A549 (cell line): ENCODE measurements at regions not wholly inside any gene's neighbourhood (a gene's known extent, or its start where the extent isn't known, plus 50 kb on each side); places are given as distances from the start of the nearest gene placed in this dataset.

Source experiments
- CEBPB ChIP-seq, 2 experiments: fragments of >200 bp in 1 of 2; sonication (Bioruptor Twin) in 1 of 2; formaldehyde crosslinking in 1 of 2; IDR thresholded peaks; 2 replicates each; pipeline ENCODE4 v1.6.1; 2012 to 2016
- NFE2L2 ChIP-seq: fragments of 150-350 bp; conservative IDR thresholded peaks from 2 replicates; pipeline ENCODE4 v1.6.1; 2014; ENCODE audit warnings: low read length
- NR3C1 ChIP-seq: fragments of >200 bp; sonication (Bioruptor Twin); formaldehyde crosslinking; IDR thresholded peaks from 3 replicates; pipeline ENCODE4 v1.6.1; 2017
- POLR2A ChIP-seq: IDR thresholded peaks from 2 replicates; pipeline ENCODE4 v1.6.1; 2012; ENCODE audit warnings: mild to moderate bottlenecking, low read length
- RAD21 ChIP-seq, 2 experiments: fragments of >200 bp in 1 of 2; sonication (Bioruptor Twin) in 1 of 2; formaldehyde crosslinking in 1 of 2; IDR thresholded peaks in 1 of 2; conservative IDR thresholded peaks in 1 of 2; 2 replicates in 1 of 2; 3 replicates in 1 of 2; pipeline ENCODE4 v1.6.1; 2012 to 2018; ENCODE audit warnings: inconsistent platforms in 1 of 2
- RFX5 ChIP-seq: fragments of 450-650 bp; IDR thresholded peaks from 2 replicates; pipeline ENCODE4 v1.7.1; 2014; ENCODE audit warnings: antibody characterized with exemption, mild to moderate bottlenecking, moderate library complexity
- ZSCAN20 ChIP-seq: fragments of 250-450 bp; sonication (Bioruptor Pico); IDR thresholded peaks from 2 replicates; pipeline ENCODE4 v1.8.0; 2022; ENCODE audit warnings: mild to moderate bottlenecking, moderate library complexity
- TF ChIP-seq, protein P1 (sequence below): fragments of >200 bp; sonication (Bioruptor Twin); formaldehyde crosslinking; IDR thresholded peaks from 3 replicates; pipeline ENCODE4 v1.5.1; 2016

GRCh38 chr13:40387775-40388174, 278.7 kb downstream of the FOXO1 start:
- TF ChIP-seq, protein P1, sequence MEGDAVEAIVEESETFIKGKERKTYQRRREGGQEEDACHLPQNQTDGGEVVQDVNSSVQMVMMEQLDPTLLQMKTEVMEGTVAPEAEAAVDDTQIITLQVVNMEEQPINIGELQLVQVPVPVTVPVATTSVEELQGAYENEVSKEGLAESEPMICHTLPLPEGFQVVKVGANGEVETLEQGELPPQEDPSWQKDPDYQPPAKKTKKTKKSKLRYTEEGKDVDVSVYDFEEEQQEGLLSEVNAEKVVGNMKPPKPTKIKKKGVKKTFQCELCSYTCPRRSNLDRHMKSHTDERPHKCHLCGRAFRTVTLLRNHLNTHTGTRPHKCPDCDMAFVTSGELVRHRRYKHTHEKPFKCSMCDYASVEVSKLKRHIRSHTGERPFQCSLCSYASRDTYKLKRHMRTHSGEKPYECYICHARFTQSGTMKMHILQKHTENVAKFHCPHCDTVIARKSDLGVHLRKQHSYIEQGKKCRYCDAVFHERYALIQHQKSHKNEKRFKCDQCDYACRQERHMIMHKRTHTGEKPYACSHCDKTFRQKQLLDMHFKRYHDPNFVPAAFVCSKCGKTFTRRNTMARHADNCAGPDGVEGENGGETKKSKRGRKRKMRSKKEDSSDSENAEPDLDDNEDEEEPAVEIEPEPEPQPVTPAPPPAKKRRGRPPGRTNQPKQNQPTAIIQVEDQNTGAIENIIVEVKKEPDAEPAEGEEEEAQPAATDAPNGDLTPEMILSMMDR: no peak
- TF ChIP-seq CEBPB (IDR thresholded peaks at IDR 0.05): no peak
- TF ChIP-seq ZSCAN20 (CRISPR knock-in tag): no peak
- TF ChIP-seq RAD21 (conservative IDR thresholded peaks at IDR 0.05 in 1 of 2, IDR thresholded peaks at IDR 0.05 in 1 of 2): no peak
- no peak for TF ChIP-seq NFE2L2
- TF ChIP-seq NR3C1: no peak
- no peak for TF ChIP-seq POLR2A
- TF ChIP-seq RFX5: no peak
